ENCODE measurements at regions not wholly inside any gene's neighbourhood (a gene's known extent, or its start where the extent isn't known, plus 50 kb on each side); places are given as distances from the start of the nearest gene placed in this dataset.
"Not testable (repeated sequence)": the region's sequence is repeated elsewhere in the genome, so short reads cannot be mapped to it uniquely, and the experiment has no call there.

- Mint-ChIP-seq H3K36me3 (ENCODE audit: low read depth) (no peaks in the 10 kb centered on the region), H3K27me3 (ENCODE audit: low read depth) (no peaks in the 10 kb centered on the region), H3K27ac (no peak overlapping the region), H3K4me1 (no peaks in the 10 kb centered on the region), H3K9me3 (peaks cover 4% of the 10 kb centered on the region), H3K4me3 (no peak overlapping the region)
- TF ChIP-seq, protein P1, sequence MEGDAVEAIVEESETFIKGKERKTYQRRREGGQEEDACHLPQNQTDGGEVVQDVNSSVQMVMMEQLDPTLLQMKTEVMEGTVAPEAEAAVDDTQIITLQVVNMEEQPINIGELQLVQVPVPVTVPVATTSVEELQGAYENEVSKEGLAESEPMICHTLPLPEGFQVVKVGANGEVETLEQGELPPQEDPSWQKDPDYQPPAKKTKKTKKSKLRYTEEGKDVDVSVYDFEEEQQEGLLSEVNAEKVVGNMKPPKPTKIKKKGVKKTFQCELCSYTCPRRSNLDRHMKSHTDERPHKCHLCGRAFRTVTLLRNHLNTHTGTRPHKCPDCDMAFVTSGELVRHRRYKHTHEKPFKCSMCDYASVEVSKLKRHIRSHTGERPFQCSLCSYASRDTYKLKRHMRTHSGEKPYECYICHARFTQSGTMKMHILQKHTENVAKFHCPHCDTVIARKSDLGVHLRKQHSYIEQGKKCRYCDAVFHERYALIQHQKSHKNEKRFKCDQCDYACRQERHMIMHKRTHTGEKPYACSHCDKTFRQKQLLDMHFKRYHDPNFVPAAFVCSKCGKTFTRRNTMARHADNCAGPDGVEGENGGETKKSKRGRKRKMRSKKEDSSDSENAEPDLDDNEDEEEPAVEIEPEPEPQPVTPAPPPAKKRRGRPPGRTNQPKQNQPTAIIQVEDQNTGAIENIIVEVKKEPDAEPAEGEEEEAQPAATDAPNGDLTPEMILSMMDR (IDR thresholded peaks at IDR 0.05; ENCODE audit: unreplicated experiment in 3 of 3): no peak
These were observed 421.1 kb upstream of the FTMT start for GRCh38 chr5:121430538-121430937.

DNA sequence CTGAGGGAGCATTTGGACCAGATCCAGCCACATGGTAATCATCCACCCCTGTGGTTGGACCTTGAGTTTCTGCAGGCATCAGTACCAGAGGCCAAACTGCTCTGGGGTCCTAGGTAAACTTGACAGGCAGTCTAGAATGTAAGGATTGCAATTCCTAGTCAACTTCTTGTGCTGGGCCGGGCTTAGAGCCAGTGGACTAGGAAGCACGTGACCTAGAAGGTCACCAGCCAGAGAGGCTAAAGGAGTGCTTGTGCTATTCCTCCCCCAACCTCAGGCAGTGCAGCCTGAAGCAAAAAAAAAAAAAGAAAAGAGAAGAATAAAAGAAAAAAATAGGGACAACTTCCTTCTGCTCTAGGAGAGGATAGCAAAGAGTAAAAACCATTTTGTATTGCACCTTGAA, 406.2 kb upstream of the FTMT start:
- Mint-ChIP-seq H3K4me1 (no peaks in the 10 kb centered on the region), H3K36me3 (ENCODE audit: low read depth) (no peaks in the 10 kb centered on the region), H3K27ac (no peak overlapping the region), H3K27me3 (ENCODE audit: low read depth) (no peaks in the 10 kb centered on the region), H3K9me3 (peaks cover 13% of the 10 kb centered on the region), H3K4me3 (no peak overlapping the region)
- TF ChIP-seq, protein P1 (IDR thresholded peaks at IDR 0.05; ENCODE audit: unreplicated experiment in 3 of 3): no peak

DNA sequence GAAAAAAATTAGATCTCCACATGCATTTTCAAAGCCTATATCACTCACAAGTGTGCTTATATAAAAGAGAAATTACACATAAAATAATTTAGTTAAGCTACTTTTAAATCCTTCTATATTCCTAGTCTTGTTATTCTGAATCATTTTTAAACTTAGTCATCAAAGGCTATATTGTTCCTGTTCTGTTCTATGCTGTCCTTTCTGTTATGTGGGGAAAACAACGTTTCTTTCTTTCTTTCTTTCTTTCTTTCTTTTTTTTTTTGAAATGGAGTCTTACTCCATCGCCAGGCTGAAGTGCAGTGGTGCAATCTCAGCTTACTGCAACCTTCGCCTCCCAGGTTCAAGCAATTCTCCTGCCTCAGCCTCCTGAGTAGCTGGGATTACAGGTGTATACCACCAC, 389.2 kb upstream of the FTMT start:
- Mint-ChIP-seq H3K36me3 (ENCODE audit: low read depth) (no peaks in the 10 kb centered on the region), H3K4me3 (no peak overlapping the region), H3K27ac (no peak overlapping the region), H3K9me3 (no peaks in the 10 kb centered on the region), H3K4me1 (no peaks in the 10 kb centered on the region), H3K27me3 (ENCODE audit: low read depth) (no peaks in the 10 kb centered on the region)
- TF ChIP-seq, protein P1 (IDR thresholded peaks at IDR 0.05; ENCODE audit: unreplicated experiment in 3 of 3): no peak

DNA sequence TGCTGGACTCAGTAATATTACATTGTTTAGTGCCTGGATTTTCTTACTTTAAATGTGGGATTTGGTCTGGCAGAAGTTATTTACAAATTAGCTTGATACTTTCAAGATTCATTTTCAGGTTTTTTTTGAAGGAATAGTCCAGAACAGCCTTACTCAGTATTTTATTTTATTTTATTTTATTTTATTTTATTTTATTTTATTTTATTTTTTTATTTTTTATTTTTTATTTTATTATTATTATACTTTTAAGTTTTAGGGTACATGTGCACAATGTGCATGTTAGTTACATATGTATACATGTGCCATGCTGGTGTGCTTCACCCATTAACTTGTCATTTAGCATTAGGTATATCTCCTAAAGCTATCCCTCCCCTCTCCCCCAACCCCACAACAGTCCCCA, 380.5 kb upstream of the FTMT start:
- not testable (repeated sequence) for H3K36me3 Mint-ChIP-seq (ENCODE audit: low read depth); H3K27ac Mint-ChIP-seq; H3K4me3 Mint-ChIP-seq; H3K27me3 Mint-ChIP-seq (ENCODE audit: low read depth); H3K4me1 Mint-ChIP-seq; H3K9me3 Mint-ChIP-seq

GRCh38 chr5:121478636-121479035, 373.0 kb upstream of the FTMT start:
- Mint-ChIP-seq H3K27ac (no peak overlapping the region), H3K4me3 (no peak overlapping the region), H3K36me3 (ENCODE audit: low read depth) (no peaks in the 10 kb centered on the region), H3K4me1 (no peaks in the 10 kb centered on the region), H3K9me3 (no peaks in the 10 kb centered on the region), H3K27me3 (ENCODE audit: low read depth) (no peaks in the 10 kb centered on the region)
- TF ChIP-seq, protein P1 (IDR thresholded peaks at IDR 0.05; ENCODE audit: unreplicated experiment in 3 of 3): no peak

- no peaks in the 10 kb centered on the region for H3K36me3 Mint-ChIP-seq (ENCODE audit: low read depth)
- TF ChIP-seq, protein P1 (IDR thresholded peaks at IDR 0.05; ENCODE audit: unreplicated experiment in 3 of 3): no peak
- no peaks in the 10 kb centered on the region for H3K9me3 Mint-ChIP-seq
- no peaks in the 10 kb centered on the region for H3K27me3 Mint-ChIP-seq (ENCODE audit: low read depth)
- no peak overlapping the region for H3K4me3 Mint-ChIP-seq
- H3K27ac Mint-ChIP-seq: no peak overlapping the region
- no peaks in the 10 kb centered on the region for H3K4me1 Mint-ChIP-seq
These were observed 372.3 kb upstream of the FTMT start for GRCh38 chr5:121479337-121479736.
